Trophoblast cell (in vitro differentiated cells and primary cell): ENCODE measurements at regions not wholly inside any gene's neighbourhood (a gene's known extent, or its start where the extent isn't known, plus 50 kb on each side); places are given as distances from the start of the nearest gene placed in this dataset.
A peak's percentile ranks its signal among the peaks of the same experiment; 100 is the strongest.
"Not testable (repeated sequence)": the region's sequence is repeated elsewhere in the genome, so short reads cannot be mapped to it uniquely, and the experiment has no call there.

Experiments
- DNase-seq, 2 donors: peaks; one replicate each; pipeline ENCODE4 v3.0.0-alpha.2; 2016
- H2AFZ ChIP-seq: 2 replicates; pipeline ENCODE4 v1.6.1; 2013; ENCODE audit warnings: low read length, moderate library complexity, mild to moderate bottlenecking; ENCODE audit not compliant: insufficient read depth, poor library complexity
- H2AK5ac ChIP-seq: 2 replicates; pipeline ENCODE4 v1.6.1; 2013; ENCODE audit warnings: mild to moderate bottlenecking, low read length
- H2BK120ac ChIP-seq: 2 replicates; pipeline ENCODE4 v1.6.1; 2013; ENCODE audit warnings: low read length, mild to moderate bottlenecking, moderate library complexity; ENCODE audit not compliant: insufficient read depth, poor library complexity
- H2BK12ac ChIP-seq: 2 replicates; pipeline ENCODE4 v1.6.1; 2013; ENCODE audit warnings: mild to moderate bottlenecking, low read length, moderate library complexity
- H2BK5ac ChIP-seq: 2 replicates; pipeline ENCODE4 v1.6.1; 2013; ENCODE audit warnings: low read length, low read depth, moderate library complexity, mild to moderate bottlenecking; ENCODE audit not compliant: poor library complexity
- H3K14ac ChIP-seq: 2 replicates; pipeline ENCODE4 v1.6.1; 2013; ENCODE audit warnings: mild to moderate bottlenecking, low read length
- H3K18ac ChIP-seq: 2 replicates; pipeline ENCODE4 v1.6.1; 2013; ENCODE audit warnings: mild to moderate bottlenecking, low read length
- H3K23ac ChIP-seq: 2 replicates; pipeline ENCODE4 v1.6.1; 2013; ENCODE audit warnings: low read length
- H3K27ac ChIP-seq: 2 replicates; pipeline ENCODE4 v1.5.1; 2013; ENCODE audit warnings: low read depth, mild to moderate bottlenecking, inconsistent platforms, low read length, moderate library complexity
- H3K27me3 ChIP-seq: 2 replicates; pipeline ENCODE4 v1.6.1; 2013; ENCODE audit warnings: inconsistent platforms, mild to moderate bottlenecking, low read length, moderate library complexity; ENCODE audit not compliant: insufficient read depth
- H3K36me3 ChIP-seq, 2 experiments: 1 replicate in 1 of 2; 2 replicates in 1 of 2; pipeline ENCODE4 v1.6.1; 2013; ENCODE audit warnings: low read length in 2 of 2, mild to moderate bottlenecking in 2 of 2, moderate library complexity in 1 of 2; ENCODE audit not compliant: insufficient read depth in 2 of 2, control insufficient read depth in 1 of 2
- H3K4ac ChIP-seq: 2 replicates; pipeline ENCODE4 v1.6.1; 2013; ENCODE audit warnings: low read depth, mild to moderate bottlenecking, low read length, moderate library complexity
- H3K4me1 ChIP-seq, 2 experiments: 1 replicate in 1 of 2; 2 replicates in 1 of 2; pipeline ENCODE4 v1.6.1; 2013; ENCODE audit warnings: low read length in 2 of 2, mild to moderate bottlenecking in 2 of 2, moderate library complexity in 1 of 2; ENCODE audit not compliant: insufficient read depth in 2 of 2, control insufficient read depth in 1 of 2
- H3K4me2 ChIP-seq: 2 replicates; pipeline ENCODE4 v1.6.1; 2013; ENCODE audit warnings: inconsistent platforms, mild to moderate bottlenecking, low read length, moderate library complexity
- H3K4me3 ChIP-seq: 2 replicates; pipeline ENCODE4 v1.5.1; 2013; ENCODE audit warnings: mild to moderate bottlenecking, low read depth, low read length, inconsistent platforms
- H3K79me1 ChIP-seq: one replicate; pipeline ENCODE4 v1.6.1; 2013; ENCODE audit warnings: low read length
- H3K79me2 ChIP-seq: 2 replicates; pipeline ENCODE4 v1.6.1; 2013; ENCODE audit warnings: low read length, mild to moderate bottlenecking; ENCODE audit not compliant: control insufficient read depth, insufficient read depth, poor library complexity
- H3K9ac ChIP-seq: 2 replicates; pipeline ENCODE4 v1.6.1; 2013; ENCODE audit warnings: mild to moderate bottlenecking, low read length
- H3K9me3 ChIP-seq: 2 replicates; pipeline ENCODE4 v1.6.1; 2013; ENCODE audit warnings: low read depth, mild to moderate bottlenecking, control low read depth, inconsistent platforms, low read length; ENCODE audit not compliant: insufficient read depth
- H4K12ac ChIP-seq: 2 replicates; pipeline ENCODE4 v1.6.1; 2013; ENCODE audit warnings: low read depth, mild to moderate bottlenecking, low read length, moderate library complexity
- H4K8ac ChIP-seq: 2 replicates; pipeline ENCODE4 v1.6.1; 2013; ENCODE audit warnings: low read depth, mild to moderate bottlenecking, low read length, moderate library complexity
- H4K91ac ChIP-seq: one replicate; pipeline ENCODE4 v1.6.1; 2013; ENCODE audit warnings: low read depth, mild to moderate bottlenecking, low read length, moderate library complexity
- WGBS: extraction: QIAGEN DNeasy Blood & Tissue Kit; methylation state at CpG from one replicate; pipeline ENCODE4 v1.1.7; 2013; ENCODE audit warnings: missing lambda C conversion rate; ENCODE audit not compliant: insufficient read length, insufficient coverage; ENCODE audit errors: extremely low coverage; 5-methylcytosine and 5-hydroxymethylcytosine counted together

- not testable (repeated sequence) for H2AFZ ChIP-seq, H3K18ac ChIP-seq, H3K9me3 ChIP-seq, H4K8ac ChIP-seq, H3K27me3 ChIP-seq, H3K23ac ChIP-seq, H3K4ac ChIP-seq, H3K9ac ChIP-seq, H3K4me2 ChIP-seq, H3K14ac ChIP-seq, H2BK5ac ChIP-seq, H3K27ac ChIP-seq, H3K4me3 ChIP-seq, H3K79me2 ChIP-seq, H4K12ac ChIP-seq, H3K36me3 ChIP-seq, DNase-seq, H2AK5ac ChIP-seq
- H3K79me1 ChIP-seq = peaks cover 20% of the 10 kb centered on the region
- peak overlapping the region; percentile 31 for H2BK120ac ChIP-seq
- peak overlapping the region; percentile 16 for H4K91ac ChIP-seq
- WGBS = no CpG with 5 or more reads among the region's 10 CpGs
- peak overlapping the region; percentile 26 for H2BK12ac ChIP-seq
- H3K4me1 ChIP-seq = peaks cover 13 to 21% of the 10 kb centered on the region in 2 experiments
Observed at GRCh38 chr9:95568735-95569134, 52.0 kb upstream of the PTCH1 start.
